GM19324 (cell line): ENCODE measurements at regions not wholly inside any gene's neighbourhood (a gene's known extent, or its start where the extent isn't known, plus 50 kb on each side); places are given as distances from the start of the nearest gene placed in this dataset.
A peak's percentile ranks its signal among the peaks of the same experiment; 100 is the strongest.

Experiments
- ATAC-seq: cut with Tn5 transposase; IDR thresholded peaks from one replicate; pipeline ENCODE4 v1.9.1; 2021; ENCODE audit warnings: mild to moderate bottlenecking, moderate library complexity; ENCODE audit not compliant: unreplicated experiment, low FRiP score

DNA sequence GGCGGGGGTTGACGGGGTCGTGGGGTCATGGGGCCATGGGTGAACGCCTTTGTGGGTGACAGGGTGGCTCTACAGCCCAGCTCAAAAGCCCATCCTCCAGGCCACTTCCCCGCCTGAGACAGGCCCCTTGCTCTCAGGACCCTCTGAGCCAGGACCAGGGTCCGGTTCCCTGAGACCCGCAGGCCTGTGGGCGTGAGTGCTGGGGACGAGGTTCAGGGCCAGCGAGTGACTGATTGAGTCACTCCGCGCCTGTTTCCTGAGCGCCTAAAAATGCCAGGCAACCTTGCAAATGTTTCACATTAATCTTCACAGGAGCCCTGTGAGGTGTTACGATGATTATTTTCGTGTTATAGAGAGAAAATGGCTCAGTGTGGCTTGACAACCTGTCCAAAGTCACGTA, 97.8 kb downstream of the ZNF674 start:
- no peak for ATAC-seq

DNA sequence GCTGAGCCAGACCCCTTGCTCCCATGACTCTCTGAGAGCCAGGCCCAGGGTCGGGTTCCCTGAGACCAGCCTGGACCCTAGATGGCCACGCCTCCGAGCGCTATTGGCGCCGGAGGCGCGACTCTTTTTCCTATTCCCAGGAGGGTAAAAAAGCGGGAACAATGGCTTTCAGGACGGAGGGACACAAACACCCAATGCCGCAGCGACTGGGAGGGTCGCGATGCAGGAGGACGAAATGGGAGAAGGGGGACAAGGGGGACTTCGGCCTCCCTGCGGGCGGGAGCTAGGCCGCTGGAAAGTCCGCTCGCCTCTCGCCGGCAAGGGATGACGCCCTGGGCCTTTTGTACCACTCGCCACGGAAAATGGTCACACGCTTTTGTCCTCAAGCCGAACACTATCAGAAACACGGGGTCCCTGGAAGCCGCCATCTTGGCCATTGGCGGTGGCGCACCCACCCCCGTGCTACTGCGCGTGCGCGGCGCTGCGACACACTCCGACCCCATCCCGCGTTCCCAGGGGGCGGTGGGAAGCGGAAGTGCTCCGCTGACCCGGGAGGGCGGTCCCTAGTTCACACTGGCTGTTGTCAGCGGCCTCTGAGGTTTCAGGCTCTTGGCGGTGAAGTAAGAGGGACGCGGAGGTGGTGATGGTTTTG, 98.4 kb downstream of the ZNF674 start:
- peak; percentile 92 for ATAC-seq

DNA sequence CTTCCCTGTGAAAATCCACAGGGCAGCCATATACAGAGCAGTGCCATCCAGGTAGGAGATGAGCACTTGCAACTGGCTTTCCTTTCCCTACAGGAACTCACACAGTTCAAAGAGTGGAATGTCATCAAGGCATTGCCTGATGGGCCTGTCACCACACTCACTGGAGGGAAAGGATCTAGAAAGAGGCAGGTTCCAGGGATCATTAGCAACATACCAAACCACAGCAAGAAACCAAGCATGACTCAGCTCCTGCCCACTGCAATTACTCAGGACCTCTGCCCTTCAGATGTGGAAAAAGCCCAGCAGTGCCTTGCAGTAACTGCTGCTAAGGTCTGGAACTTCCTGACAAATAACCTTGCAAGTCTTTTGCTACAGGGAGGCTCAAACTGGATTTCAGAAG, 101.2 kb downstream of the ZNF674 start:
- no peak for ATAC-seq

DNA sequence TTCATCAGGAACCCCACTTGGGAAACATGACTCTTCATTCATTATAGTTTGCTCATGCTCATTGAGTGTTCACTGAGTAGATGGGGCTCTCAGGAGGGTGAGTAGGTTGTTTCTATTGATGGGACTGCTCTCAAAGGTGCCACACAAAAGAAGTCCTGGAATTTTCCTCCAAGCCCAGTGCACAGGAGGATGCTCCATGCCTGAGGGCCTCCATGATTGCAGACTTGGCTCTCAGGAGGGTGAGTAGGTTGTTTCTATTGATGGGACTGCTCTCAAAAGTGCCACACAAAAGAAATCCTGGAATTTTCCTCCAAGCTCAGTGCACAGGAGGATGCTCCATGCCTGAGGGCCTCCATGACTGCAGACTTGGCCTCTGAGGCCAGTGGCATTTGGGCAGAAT, 108.5 kb downstream of the ZNF674 start:
- no peak for ATAC-seq

DNA sequence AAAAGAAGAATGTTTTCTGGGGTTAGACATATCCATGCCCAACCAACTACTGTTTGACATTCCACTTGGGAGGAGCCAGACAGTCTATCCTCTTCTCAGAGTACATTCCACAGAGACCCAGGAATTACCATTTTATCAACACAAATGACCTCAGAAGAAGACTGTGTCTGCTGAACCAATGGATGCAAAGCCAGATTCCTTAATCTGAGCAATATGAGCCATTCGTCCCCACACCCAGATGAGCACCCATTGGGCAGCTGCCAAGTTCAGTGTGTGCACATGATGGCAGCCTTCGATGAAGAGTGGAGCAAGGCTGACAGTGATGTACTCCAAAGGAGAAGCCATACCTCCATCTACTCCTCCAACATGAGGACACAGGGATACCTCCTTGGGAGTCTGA, 111.3 kb downstream of the ZNF674 start:
- no peak for ATAC-seq

DNA sequence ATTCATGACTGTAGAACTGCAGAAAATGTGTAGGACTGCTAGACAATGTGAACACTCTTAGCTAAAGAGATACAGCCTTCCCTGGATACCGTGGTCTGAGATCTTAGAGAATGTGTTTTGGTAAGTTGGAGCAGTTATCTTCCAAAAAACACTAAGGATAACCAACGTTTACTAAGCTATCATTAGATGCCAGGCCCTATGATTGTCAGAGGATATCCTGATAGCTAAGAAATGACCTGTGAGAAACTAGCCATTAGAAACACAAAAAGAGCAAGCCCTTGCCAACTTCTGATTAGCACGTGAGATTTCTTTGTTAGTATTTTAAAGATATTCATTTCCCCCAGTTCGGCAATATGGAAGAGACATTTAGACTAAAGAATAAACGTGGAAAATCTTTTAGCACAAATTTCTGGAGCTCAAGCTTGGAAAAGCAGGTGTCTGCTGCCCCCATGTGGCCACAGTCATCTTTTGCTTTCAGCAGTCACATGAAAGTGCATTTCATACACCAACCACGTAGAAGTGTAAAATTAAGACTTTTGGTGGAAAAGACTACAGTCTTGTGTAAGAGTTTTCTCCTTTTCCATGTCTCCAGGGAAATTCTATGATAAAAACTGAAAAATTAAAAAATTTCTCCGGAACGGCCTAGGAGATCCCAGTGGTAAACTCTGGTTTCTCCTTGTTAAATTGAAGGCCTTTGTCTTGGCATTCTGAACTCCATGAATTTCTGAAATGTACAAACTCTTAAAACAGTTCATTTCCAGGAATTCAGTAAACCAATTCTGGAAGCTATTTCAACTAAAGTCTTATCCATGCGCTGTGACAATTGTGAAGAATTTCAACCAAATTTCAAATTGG, 136.4 kb downstream of the ZNF674 start:
- ATAC-seq = no peak

DNA sequence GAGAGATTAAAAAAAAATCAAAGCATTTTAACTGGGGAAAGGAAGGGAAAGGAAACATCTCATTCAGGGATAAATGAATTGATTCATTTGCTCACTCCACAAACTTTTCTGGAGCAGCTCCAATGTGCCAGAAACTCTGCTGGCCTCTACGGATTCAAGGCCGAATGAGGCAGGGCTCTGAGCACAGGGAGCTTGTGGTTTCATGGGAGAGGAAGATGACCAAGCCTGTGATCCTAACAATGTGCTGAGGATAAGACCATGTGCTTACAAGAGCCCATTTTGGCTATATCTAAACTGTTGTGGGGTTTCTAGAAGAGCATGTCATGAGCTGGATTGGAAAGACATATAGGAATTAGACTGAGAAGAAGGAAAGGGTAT, 137.5 kb downstream of the ZNF674 start:
- no peak for ATAC-seq

DNA sequence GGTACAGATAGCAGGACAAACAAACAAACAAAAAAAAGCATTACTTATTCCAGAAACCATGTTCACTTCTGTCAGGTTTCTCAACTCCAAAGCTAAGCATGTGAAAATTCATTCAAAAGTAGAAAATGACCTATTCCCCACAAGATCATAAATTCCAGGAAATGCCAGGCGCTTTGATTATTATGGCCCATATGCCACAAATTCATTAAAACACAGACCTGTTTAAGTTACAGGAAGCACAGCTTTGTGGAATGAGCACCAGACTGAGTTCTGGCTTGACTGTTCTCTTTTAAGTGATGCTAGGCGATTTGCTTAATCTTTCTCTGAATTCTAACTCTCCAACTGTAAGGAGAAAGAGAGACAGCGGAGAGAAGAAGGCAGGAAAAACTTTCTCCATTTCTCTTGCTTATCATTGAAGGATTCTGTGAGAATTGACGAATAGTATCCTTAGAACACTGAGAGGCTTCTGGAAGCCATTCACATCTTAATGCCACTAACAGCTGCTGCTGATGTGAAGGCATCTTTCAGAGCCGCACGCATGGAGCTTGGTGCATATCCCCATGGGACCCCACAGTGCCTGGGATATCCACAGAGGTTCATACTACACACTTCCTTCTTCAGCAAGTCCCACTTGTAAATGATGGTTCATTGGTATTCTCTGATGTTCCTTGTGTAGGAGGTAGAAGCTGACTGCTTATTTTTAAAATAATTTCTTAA, 138.0 kb downstream of the ZNF674 start:
- ATAC-seq = no peak

DNA sequence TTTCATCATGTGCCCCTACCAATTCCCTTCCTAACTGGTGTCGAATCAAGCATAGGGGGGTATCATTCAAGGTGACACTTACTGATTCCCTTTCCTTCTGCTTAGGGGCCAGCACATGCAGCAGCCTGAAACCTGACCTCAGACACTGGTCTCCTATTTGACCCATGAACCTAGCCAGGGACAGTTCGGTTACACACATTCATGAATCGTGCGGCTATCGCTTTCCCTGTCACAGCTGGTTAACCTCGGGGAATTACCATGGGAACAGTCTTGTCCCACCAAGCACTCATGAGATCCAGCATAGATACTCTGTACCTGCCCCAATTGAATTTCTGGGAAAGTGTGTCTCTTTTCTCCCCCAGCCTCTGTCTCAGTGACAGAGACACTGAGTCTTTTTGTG, 140.4 kb downstream of the ZNF674 start:
- ATAC-seq = no peak

DNA sequence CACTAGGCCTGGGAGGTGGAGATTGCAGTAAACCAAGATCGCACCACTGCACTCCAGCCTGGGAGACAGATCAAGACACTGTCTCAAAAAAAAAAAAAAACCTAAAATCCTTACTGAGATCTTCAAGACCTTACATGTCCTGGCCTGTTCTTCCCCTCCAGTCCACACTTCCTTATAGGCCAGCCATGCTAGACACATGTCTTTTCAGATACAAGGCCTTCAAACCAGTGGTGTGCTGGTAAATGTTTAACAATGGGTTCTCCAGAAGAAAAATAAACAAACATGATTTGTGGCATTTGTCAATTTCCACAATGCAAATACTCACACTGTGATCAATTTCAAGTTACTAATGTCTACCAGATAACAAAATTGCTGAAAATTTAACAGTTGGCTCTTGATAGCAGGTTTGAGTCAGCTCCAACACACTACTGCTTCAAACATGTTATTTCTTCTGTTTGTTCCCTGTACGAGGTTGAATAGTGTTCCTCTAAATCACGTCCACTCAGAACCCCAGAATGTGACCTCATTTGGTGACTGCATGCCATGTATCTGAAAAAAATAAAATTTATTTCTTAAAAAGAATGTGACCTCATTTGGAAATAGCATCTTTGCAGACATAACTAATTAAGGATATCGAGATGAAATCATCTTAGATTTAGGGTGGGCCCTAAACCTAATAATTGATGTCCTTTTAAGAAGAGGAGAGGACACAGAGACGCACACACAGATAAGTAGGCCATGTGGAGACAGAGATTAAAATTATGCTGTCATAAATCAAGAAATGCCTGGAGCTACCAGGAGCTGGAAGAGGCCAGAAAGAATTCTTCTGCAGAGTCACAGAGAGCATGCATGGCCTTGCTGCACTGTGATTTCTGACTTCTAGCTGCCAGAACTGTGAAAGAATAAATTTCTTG, 144.4 kb downstream of the ZNF674 start:
- ATAC-seq = no peak

DNA sequence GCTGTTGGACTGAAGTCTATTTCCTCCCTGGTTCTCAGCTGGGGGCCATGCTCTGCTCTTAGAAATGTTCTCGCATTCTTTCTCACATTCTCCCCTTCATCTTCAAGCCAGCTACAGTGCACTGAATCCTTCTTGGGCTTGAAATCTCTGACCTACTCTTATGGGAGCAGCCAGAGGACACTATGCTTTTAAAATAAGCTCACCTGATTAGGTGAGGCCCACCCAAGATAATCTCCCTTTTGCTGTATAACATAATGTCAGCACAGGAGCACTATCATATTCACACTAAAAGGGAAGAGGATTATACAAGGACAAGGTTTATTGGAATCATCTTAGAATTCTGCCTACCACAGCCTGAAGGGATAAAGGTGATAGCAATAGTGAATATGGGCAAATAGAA, 146.3 kb downstream of the ZNF674 start:
- no peak for ATAC-seq

DNA sequence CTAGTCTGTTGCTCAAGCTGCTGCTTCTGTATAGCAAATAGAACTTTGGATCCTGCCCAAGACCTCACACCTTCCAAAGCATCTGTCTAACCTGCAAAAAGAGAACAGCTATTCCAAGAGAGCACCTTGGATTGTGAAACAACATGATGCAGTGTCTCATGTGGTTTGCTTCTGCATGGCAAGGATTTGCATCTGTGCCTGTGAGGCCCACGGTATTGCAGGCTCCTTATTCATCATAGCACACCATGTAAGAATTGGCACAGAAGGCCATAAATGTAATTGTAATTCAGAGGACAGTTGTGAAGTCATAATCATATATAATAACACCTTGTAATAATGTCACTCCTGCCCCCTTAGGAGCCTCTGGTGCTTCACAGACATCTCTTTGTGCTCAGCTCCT, 147.1 kb downstream of the ZNF674 start:
- no peak for ATAC-seq

DNA sequence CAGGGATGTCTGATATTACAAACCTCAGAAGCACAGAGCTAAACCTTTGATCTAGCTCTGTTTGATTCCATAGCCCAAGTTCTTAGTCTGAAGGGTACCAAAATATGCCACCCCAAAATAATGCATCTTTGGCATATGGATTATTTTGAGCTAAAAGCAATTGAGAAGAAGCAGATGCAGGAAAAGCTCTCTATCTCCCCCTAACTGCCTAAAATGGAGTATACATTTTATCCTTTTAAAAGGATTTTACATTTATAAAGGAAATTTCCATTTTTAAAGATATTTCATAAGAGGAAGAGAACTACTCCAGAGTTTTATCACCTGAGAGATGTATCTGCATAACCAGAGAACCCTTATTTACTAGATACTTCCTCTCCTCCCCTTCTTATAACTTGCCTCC, 158.7 kb downstream of the ZNF674 start:
- ATAC-seq = no peak

DNA sequence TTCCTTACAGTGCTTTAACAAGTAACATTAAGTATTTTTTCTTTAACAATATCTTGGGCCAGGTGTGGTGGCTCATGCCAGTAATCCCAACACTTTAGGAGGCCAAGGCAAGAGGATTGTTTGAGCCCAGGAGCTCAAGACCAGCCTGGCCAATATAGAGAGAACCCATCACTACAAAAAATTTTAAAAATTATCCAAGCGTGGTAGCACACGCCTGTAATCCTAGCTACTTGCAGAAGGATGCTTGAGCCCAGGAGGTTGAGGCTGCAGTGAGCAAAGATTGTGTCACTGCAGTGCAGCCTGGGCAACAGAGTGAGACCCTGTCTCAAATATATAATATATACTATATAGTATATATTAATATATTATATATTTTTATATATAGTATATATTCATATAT, 162.2 kb downstream of the ZNF674 start:
- ATAC-seq = no peak

DNA sequence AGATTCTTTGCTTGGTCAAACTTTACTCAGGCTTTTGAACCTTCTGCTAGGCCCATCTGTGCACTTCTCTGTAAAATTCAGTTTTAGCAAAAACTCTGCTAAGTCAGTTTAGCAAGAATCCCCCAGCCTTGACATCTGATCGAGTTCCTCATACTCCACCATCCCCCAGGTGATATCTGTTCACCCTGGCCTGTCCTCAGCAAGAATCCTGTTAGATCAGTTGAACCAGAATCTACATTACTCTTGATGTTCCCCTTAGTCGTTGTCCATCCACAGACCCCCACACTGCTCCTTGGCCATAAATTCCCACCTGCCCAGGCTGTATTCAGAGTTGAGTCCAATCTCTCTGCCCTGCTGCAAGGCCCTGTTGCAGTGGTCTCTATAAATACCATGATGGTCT, 162.6 kb downstream of the ZNF674 start:
- ATAC-seq = no peak

DNA sequence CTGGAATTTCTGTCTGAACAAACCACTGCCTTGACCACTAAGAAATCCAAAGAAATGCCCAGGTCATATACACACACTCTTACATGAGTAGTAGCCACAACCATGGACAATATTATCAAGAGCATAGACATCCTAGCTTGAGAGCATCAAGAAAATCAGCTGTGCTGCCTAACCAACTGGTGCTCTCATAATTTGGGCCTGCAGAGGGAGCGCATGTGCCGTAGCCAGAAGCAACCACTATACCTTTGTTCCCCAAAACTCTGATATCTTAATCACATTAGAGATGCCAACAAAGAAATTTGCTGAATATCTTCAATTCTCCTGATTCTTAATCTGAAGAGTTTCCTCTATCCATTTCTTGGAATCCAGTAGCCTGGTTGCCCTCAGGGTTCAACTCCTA, 163.6 kb downstream of the ZNF674 start:
- ATAC-seq = peak; percentile 66

DNA sequence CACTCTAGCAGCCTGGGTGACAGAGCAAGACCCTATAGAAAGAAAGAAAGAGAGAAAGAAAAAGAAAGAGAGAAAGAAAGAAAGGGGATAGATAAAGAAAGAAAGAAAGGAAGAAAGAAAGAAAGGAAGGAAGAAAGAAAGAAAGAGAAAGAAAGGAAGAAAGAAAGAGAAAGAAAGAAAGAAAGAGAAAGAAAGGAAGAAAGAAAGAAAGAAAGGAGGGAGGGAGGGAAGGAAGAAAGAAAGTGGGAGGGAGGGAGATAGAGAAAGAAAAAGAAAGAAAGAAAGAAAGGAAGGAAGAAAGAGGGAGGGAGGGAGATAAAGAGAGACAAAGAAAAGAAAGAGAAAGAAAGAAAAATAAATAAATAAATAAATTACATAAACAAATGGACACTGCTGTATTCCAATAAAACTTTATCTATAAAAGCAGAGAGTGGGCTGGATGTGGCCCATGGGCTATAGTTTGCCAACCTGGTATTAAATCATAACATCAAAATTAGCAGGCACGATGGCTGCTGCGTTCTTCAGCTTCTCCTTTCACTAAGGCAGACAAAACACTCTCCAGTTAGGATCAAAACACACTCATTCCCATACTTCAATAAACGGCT, 165.0 kb downstream of the ZNF674 start:
- ATAC-seq = no peak

DNA sequence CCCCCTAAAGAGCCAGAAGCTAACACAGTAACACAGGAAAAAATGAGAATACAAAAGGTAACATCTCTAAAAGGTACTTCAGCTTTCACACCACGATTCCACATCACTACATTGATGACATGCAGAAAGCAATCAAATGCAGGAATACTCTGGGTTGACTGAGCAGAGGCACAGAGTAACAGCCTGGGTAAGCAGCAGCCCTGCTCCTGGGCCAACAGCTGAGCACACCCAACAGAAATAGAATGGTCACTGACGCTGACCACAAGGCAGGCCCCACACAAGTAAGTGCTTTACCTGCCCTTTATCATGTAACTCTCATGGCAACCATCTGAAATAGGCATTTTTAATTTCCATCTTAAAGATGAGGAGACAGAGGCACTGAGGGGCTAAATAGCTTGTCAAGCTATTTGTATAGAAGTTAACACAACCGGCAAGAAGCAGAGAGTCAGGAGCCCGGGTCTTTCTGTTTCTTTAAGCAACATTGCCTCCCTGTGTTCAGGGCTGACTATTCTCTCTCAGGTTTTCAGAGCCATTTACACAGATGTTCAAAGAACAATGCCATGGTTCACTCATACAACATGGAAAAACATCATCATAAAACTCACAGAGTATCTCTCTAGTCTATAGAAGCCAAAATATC, 168.9 kb downstream of the ZNF674 start:
- ATAC-seq = no peak

DNA sequence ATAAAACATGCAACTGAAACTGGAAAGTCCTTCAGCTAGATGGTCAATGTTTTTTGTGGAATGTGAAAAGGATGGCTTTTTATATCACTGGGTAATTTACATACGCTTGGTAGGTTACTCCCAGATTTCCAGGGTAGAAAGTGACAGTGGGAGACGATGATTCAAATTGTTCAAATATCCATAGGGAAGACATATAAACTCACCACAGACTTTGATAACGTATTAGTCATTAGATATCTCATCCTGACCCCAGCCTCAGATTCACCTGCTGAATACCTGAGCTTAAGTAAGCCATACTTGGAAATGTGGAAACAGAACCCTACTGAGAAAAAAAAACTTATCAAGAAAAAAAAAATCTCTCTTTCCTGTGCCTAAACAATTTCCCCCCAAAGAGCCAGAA, 169.4 kb downstream of the ZNF674 start:
- ATAC-seq = no peak

DNA sequence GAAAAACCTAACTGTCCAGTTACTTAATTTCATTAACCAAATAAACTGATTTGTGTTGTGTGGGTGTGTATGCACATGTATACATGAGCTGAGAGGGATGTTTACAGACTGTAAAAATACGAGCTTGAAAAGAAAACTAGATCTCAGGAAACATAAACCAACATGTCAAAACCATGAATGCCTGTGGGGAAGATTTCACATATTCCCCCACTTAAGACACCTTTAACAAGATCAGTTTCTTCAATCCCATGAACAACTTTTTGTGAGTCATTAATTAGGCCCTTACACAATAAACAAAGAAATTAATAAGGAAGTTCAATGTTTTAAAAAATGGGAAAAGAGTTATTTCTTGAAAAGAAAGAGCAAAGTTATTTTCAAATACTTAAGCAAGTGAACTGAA, 170.8 kb downstream of the ZNF674 start:
- ATAC-seq = no peak
